ENCODE measurements at regions not wholly inside any gene's neighbourhood (a gene's known extent, or its start where the extent isn't known, plus 50 kb on each side); places are given as distances from the start of the nearest gene placed in this dataset.

GRCh38 chr21:43272591-43272990 is 103.8 kb downstream of the CRYAA start:
- Histone ChIP-seq H4K5ac (ENCODE audit: insufficient read length, low read depth, low read length) (no peak overlapping the region), H3K36me3 (ENCODE audit: control insufficient read depth in 2 of 4, insufficient read depth in 4 of 4, low read length in 3 of 4) (no peaks in the 10 kb centered on the region), H3K4me2 (ENCODE audit: insufficient read depth in 1 of 2, low read depth in 2 of 2, low read length in 2 of 2) (no peak overlapping the region), H2BK15ac (ENCODE audit: low read length) (no peak overlapping the region), H2BK12ac (ENCODE audit: low read depth, low read length) (no peak overlapping the region), H2BK20ac (ENCODE audit: low read length) (no peak overlapping the region), H2BK5ac (ENCODE audit: low read depth, low read length) (no peak overlapping the region), H3K56ac (replicated peaks; ENCODE audit: insufficient read length, low read depth, low read length) (no peak overlapping the region), H3K4me1 (replicated peaks in 1 of 4; ENCODE audit: control insufficient read depth in 3 of 4, insufficient read depth in 4 of 4, low read length in 3 of 4) (peaks cover 0 to 7% (median 3%) of the 10 kb centered on the region in 4 experiments; a peak in 6 of 7 replicates), H2AK5ac (ENCODE audit: low read depth, low read length) (no peak overlapping the region), H3K23me2 (ENCODE audit: low read depth, low read length) (no peaks in the 10 kb centered on the region), H3K9me3 (ENCODE audit: insufficient read depth in 2 of 2, low read depth in 1 of 2, low read length in 1 of 2) (no peaks in the 10 kb centered on the region), H4K91ac (replicated peaks; ENCODE audit: insufficient read length, low read length) (no peak overlapping the region), H3K4me3 (ENCODE audit: extremely low read depth in 1 of 4, insufficient read depth in 2 of 4, low read depth in 3 of 4, low read length in 4 of 4) (no peak overlapping the region), H3K9ac (replicated peaks in 1 of 4; ENCODE audit: extremely low read depth in 1 of 4, low read depth in 3 of 4, low read length in 3 of 4) (no peak overlapping the region), H3K79me1 (ENCODE audit: low read depth, low read length) (no peaks in the 10 kb centered on the region), H3K18ac (ENCODE audit: extremely low read depth, low read length) (no peak overlapping the region), H3K14ac (ENCODE audit: insufficient read length) (no peak overlapping the region), H4K8ac (ENCODE audit: extremely low read depth, insufficient read depth, low read length) (peak overlapping the region; percentile 35; the same call in 1 of the 2 replicates), H2BK120ac (replicated peaks; ENCODE audit: low read depth, low read length) (no peak overlapping the region), H3K27me3 (replicated peaks in 1 of 4; ENCODE audit: control insufficient read depth in 3 of 4, extremely low read depth in 1 of 4, insufficient read depth in 3 of 4, low read length in 3 of 4) (no peaks in the 10 kb centered on the region), H3K79me2 (ENCODE audit: control insufficient read depth in 1 of 2, insufficient read depth in 2 of 2, low read length in 2 of 2) (no peaks in the 10 kb centered on the region), H3K23ac (ENCODE audit: insufficient read length) (no peak overlapping the region), H3K27ac (ENCODE audit: low read depth, low read length) (no peak overlapping the region), H4K20me1 (replicated peaks in 1 of 2; ENCODE audit: control insufficient read depth in 1 of 2, insufficient read depth in 2 of 2, low read length in 2 of 2) (no peaks in the 10 kb centered on the region), H2AFZ (ENCODE audit: low read length) (no peak overlapping the region), H3K4ac (replicated peaks; ENCODE audit: insufficient read length, low read depth, low read length) (no peak overlapping the region)
- ChIA-PET CTCF (ENCODE audit: partially characterized antibody) (interaction anchor here (0.6 to 1.3 kb wide), 5 partner anchors 18 to 85 kb away, joined by 3 to 4 read pairs (median 3); no protein-coding TSS in a partner anchor), POLR2A (ENCODE audit: partially characterized antibody) (no interaction called here)
- FAIRE-seq: no peak
- no peak for DNase-seq (ENCODE audit: low read depth in 1 of 2, low spot score in 2 of 2)
- 89% methylated on average over 8 of the region's 8 CpGs; no CpG with 5 or more reads in 1 of the 2 experiments for WGBS, 2 experiments (ENCODE audit: extremely low coverage in 1 of 2, insufficient coverage in 1 of 2, insufficient read length in 1 of 2, insufficient replicate concordance in 2 of 2, low coverage in 1 of 2, low lambda C conversion rate in 2 of 2, missing lambda C conversion rate in 1 of 2)
- no peak for TF ChIP-seq SAP30 (IDR thresholded peaks at IDR 0.05; ENCODE audit: insufficient read depth, insufficient replicate concordance, low read length)
- TF ChIP-seq CHD2 (IDR thresholded peaks at IDR 0.05; ENCODE audit: low read length): no peak
- TF ChIP-seq CEBPB (IDR thresholded peaks at IDR 0.05; ENCODE audit: low read depth, low read length): no peak
- no peak for TF ChIP-seq SP2 (IDR thresholded peaks at IDR 0.05; ENCODE audit: low read length)
- TF ChIP-seq USF2 (IDR thresholded peaks at IDR 0.05; ENCODE audit: low read length): no peak
- no peak for TF ChIP-seq MAX (IDR thresholded peaks at IDR 0.05)
- TF ChIP-seq SP1 (IDR thresholded peaks at IDR 0.05; ENCODE audit: low read depth, low read length): no peak
- TF ChIP-seq SIN3A (conservative IDR thresholded peaks at IDR 0.05 in 1 of 2, IDR thresholded peaks at IDR 0.05 in 1 of 2; ENCODE audit: low read depth in 1 of 2, low read length in 2 of 2): no peak
- TF ChIP-seq RBBP5 (IDR thresholded peaks at IDR 0.05; ENCODE audit: borderline replicate concordance, low read depth, low read length): no peak
- no peak for TF ChIP-seq TBP (IDR thresholded peaks at IDR 0.05; ENCODE audit: low read depth, low read length)
- TF ChIP-seq RNF2 (IDR thresholded peaks at IDR 0.05; ENCODE audit: borderline replicate concordance, low read depth, low read length, missing control alignments, poor library complexity, severe bottlenecking): no peak
- no peak for TF ChIP-seq EZH2 (IDR thresholded peaks at IDR 0.05; ENCODE audit: low read depth, low read length, severe bottlenecking)
- TF ChIP-seq YY1 (IDR thresholded peaks at IDR 0.05; ENCODE audit: low read depth, low read length): no peak

Measured in H1 (cell line).